Psoas muscle (tissue), 7 donors: ENCODE measurements at regions not wholly inside any gene's neighbourhood (a gene's known extent, or its start where the extent isn't known, plus 50 kb on each side); places are given as distances from the start of the nearest gene placed in this dataset.

Source experiments
- ATAC-seq, 4 donors: fragments of 200-7000 bp; cut with Tn5 transposase; one replicate each; pipeline ENCODE4 v1.9.1; 2020; ENCODE audit warnings: moderate library complexity in 3 of 4, mild to moderate bottlenecking in 2 of 4
- DNase-seq, 2 donors: peaks; one replicate each; pipeline ENCODE4 v3.0.0-alpha.2; 2020
- H3K27ac ChIP-seq: fragments of 200-600 bp; one replicate; pipeline ENCODE4 v1.8.0; 2022
- H3K27me3 ChIP-seq, 3 donors: fragments of 200-600 bp in 1 of 3; one replicate each; pipeline versions ENCODE4 v1.6.1 to v1.8.0; 2013 to 2022; ENCODE audit warnings: low read length in 2 of 3, mild to moderate bottlenecking in 2 of 3, moderate library complexity in 1 of 3; ENCODE audit not compliant: insufficient read depth in 3 of 3
- H3K36me3 ChIP-seq, 2 donors: fragments of 200-600 bp in 1 of 2; one replicate each; pipeline versions ENCODE4 v1.6.1 to v1.8.0; 2013 to 2022; ENCODE audit warnings: low read depth in 1 of 2, mild to moderate bottlenecking in 1 of 2, moderate library complexity in 1 of 2; ENCODE audit not compliant: insufficient read depth in 1 of 2
- H3K4me1 ChIP-seq: fragments of 200-600 bp; one replicate; pipeline ENCODE4 v1.8.0; 2022
- H3K4me3 ChIP-seq: fragments of 200-600 bp; one replicate; pipeline ENCODE4 v1.8.0; 2022; ENCODE audit warnings: mild to moderate bottlenecking
- H3K9me3 ChIP-seq: fragments of 200-600 bp; one replicate; pipeline ENCODE4 v1.8.0; 2022
- whole genome bisulfite sequencing, 3 donors: extraction: QIAGEN DNeasy Blood & Tissue Kit; methylation state at CpG; one replicate each; pipeline versions ENCODE4 v1.1.6 to v1.1.7; 2013; 5-methylcytosine and 5-hydroxymethylcytosine counted together
- intact Hi-C, 2 donors: fragments of 100-400 bp; cut with DNase I; formaldehyde crosslinking; loops; one replicate each; pipeline versions ENCODE4 v1.11.0 to v1.14.2; 2022
- TF ChIP-seq, protein P1 (sequence below): fragments of 200-600 bp; IDR thresholded peaks from one replicate; pipeline ENCODE4 v1.8.0; 2022; ENCODE audit warnings: antibody characterized with exemption
- donor health status: healthy with polysubstance abuse.
- donor health status: DM: no; HTN: no; CAD: no; lungs with moderate emphysema.
- donor health status: Bipolar disorder and iron deficiency.
- donor health status: healthy.
- donor health status: DM: yes; HTN: yes; CAD: no.
- donor health status: DM: no; HTN: no; CAD: no.
- donor health status: DM: yes; HTN: yes; CAD: no.

DNA sequence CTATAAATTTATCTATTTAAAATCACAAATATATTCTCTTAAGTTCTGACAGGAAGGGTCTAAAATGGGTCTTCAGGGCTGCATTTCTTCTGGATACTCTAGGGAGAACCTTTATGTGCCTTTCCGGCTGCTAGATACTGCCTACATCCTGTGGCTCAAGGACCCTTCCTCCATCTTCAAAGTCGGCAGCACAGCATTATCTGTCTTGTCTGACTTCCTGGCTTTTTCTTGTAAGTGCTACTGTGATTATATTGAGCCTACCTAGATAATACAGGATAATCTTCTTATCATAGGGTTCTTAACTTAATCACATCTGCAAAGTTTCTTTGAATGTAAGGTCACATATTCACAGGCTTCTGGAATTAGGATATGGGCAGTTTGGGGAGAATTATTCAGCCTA, 943.8 kb upstream of the TYRP1 start:
- no peaks in the 10 kb centered on the region for H3K4me1 ChIP-seq
- no peak overlapping the region for H3K4me3 ChIP-seq
- no peak for DNase-seq
- TF ChIP-seq, protein P1, sequence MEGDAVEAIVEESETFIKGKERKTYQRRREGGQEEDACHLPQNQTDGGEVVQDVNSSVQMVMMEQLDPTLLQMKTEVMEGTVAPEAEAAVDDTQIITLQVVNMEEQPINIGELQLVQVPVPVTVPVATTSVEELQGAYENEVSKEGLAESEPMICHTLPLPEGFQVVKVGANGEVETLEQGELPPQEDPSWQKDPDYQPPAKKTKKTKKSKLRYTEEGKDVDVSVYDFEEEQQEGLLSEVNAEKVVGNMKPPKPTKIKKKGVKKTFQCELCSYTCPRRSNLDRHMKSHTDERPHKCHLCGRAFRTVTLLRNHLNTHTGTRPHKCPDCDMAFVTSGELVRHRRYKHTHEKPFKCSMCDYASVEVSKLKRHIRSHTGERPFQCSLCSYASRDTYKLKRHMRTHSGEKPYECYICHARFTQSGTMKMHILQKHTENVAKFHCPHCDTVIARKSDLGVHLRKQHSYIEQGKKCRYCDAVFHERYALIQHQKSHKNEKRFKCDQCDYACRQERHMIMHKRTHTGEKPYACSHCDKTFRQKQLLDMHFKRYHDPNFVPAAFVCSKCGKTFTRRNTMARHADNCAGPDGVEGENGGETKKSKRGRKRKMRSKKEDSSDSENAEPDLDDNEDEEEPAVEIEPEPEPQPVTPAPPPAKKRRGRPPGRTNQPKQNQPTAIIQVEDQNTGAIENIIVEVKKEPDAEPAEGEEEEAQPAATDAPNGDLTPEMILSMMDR = no peak
- 46 to 65% (median 64%) methylated on average over 2 of the region's 2 CpGs for WGBS, 3 donors
- H3K27me3 ChIP-seq = no peaks in the 10 kb centered on the region
- H3K36me3 ChIP-seq = no peaks in the 10 kb centered on the region
- intact Hi-C loops = no loop called here
- H3K9me3 ChIP-seq = no peaks in the 10 kb centered on the region
- no peak for ATAC-seq
- H3K27ac ChIP-seq = no peak overlapping the region

DNA sequence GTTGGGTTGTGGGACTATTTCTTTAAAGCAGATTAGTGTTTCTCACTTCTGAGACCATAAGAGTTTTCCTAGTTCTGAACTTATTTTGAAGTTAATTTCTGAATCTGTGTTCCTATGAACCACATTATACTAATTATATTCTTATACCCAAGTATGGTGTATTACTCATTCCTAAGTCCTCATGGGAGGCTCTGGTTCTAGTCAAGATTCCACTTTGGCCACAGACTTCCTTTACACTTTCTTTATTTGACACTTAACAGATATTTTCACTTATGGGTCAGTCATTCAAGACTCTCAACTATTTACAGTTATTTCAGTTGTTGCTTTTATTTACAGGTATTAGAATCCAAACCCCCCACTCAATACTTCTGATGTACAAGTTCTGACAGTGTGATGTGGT, 937.2 kb upstream of the TYRP1 start:
- Histone ChIP-seq H3K27ac (no peak overlapping the region), H3K27me3 (no peaks in the 10 kb centered on the region), H3K4me3 (no peak overlapping the region), H3K36me3 (no peaks in the 10 kb centered on the region), H3K9me3 (no peaks in the 10 kb centered on the region), H3K4me1 (no peaks in the 10 kb centered on the region)
- DNase-seq (no peak), ATAC-seq (no peak)
- TF ChIP-seq, protein P1 = no peak
- intact Hi-C loops = no loop called here

DNA sequence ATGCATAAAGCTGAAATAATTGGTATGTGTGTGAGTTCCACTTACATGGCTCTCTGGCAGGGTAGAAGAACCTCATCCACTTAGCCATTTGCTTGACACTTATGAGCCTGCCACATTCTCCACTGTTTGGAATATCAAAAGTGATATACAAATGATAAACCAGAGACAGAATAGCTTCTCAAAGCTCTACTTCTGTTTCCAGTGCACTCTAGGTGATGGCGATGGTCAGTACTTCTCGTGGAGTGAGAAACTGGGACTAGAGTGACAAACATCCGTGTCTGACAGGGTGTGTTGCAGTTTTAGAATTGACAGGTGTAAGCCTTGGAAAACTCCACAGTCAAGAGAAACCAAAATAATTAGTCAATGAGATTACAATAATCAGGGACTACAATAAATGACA, 935.8 kb upstream of the TYRP1 start:
- no peak for DNase-seq
- H3K27ac ChIP-seq = no peak overlapping the region
- intact Hi-C loops = no loop called here
- WGBS, 3 donors = 84 to 87% (median 86%) methylated on average over 3 of the region's 3 CpGs
- H3K4me1 ChIP-seq = no peaks in the 10 kb centered on the region
- H3K4me3 ChIP-seq = no peak overlapping the region
- no peaks in the 10 kb centered on the region for H3K36me3 ChIP-seq
- TF ChIP-seq, protein P1 = no peak
- H3K9me3 ChIP-seq = peaks cover under 1% of the 10 kb centered on the region
- ATAC-seq = no peak
- no peaks in the 10 kb centered on the region for H3K27me3 ChIP-seq

DNA sequence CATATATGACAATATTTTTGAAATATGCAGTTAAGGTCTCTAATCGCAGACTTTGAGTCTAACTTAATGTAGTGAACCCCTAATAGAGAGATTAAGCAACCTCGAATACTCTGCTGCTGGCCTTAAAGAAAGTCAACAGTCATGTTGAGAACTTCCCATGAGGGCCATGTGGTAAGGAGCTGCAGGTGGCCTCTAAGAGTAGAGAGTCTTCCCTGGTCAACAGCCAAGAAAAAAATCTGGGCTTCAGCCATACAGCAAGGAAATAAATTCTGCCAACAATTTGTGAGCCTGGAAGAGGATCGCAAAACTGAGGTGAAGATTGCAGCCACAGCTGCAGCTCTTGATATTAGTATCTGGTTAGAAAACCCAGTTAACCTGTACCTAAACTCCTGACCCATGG, 935.2 kb upstream of the TYRP1 start:
- Histone ChIP-seq H3K4me1 (no peaks in the 10 kb centered on the region), H3K36me3 (no peaks in the 10 kb centered on the region), H3K9me3 (peaks cover 2% of the 10 kb centered on the region), H3K4me3 (no peak overlapping the region), H3K27ac (no peak overlapping the region), H3K27me3 (no peaks in the 10 kb centered on the region)
- intact Hi-C loops = no loop called here
- DNase-seq (no peak), ATAC-seq (no peak)
- TF ChIP-seq, protein P1 = no peak
- WGBS, 3 donors = 72 to 76% (median 75%) methylated on average over 3 of the region's 3 CpGs

DNA sequence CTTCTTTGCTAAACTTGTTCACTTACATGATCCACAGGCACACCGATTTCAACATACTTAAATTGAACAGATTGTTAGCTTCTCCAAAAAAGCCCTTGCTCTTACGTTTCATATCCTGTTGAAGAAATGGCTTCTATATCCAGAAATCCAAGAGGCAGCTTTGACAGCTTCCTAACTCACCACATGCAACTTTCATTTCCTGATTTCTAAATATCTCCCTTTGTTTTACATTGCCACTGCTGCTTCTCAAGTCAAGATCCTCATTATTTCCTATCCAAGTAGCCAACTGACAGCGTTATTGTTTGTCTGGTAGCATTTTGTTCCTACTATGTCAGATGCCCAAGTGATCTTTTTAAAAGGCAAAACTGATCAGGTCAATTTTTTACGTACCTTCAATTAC, 913.2 kb upstream of the TYRP1 start:
- no peak for ATAC-seq
- H3K27ac ChIP-seq = no peak overlapping the region
- 70 to 75% (median 75%) methylated on average over 4 of the region's 4 CpGs for whole genome bisulfite sequencing, 3 donors
- H3K4me3 ChIP-seq = no peak overlapping the region
- no peaks in the 10 kb centered on the region for H3K27me3 ChIP-seq
- TF ChIP-seq, protein P1 = no peak
- intact Hi-C loops = no loop called here
- H3K36me3 ChIP-seq = no peaks in the 10 kb centered on the region
- no peaks in the 10 kb centered on the region for H3K4me1 ChIP-seq
- DNase-seq = no peak
- no peaks in the 10 kb centered on the region for H3K9me3 ChIP-seq
